ENCODE measurements at regions not wholly inside any gene's neighbourhood (a gene's known extent, or its start where the extent isn't known, plus 50 kb on each side); places are given as distances from the start of the nearest gene placed in this dataset.

- Histone ChIP-seq H2AFZ (ENCODE audit: low read depth, low read length) (no peak overlapping the region), H3K79me2 (ENCODE audit: control insufficient read depth, insufficient read depth, low read length) (no peaks in the 10 kb centered on the region), H3K4me3 (no peak overlapping the region), H3K4me1 (replicated peaks in 1 of 2; ENCODE audit: control insufficient read depth in 2 of 2, insufficient read depth in 2 of 2, low read length in 2 of 2) (peaks cover 0 to 5% of the 10 kb centered on the region in 2 experiments; a peak in 1 of 5 replicates), H3K9me3 (replicated peaks; ENCODE audit: control insufficient read depth, insufficient read depth, low read depth, low read length) (0 out of 2 replicates have a peak, but pooled peaks cover 1% of the 10 kb centered on the region), H3K36me3 (ENCODE audit: control insufficient read depth, insufficient read depth, low read length) (no peaks in the 10 kb centered on the region), H3K4me2 (ENCODE audit: insufficient read depth, low read length) (no peak overlapping the region), H4K20me1 (replicated peaks; ENCODE audit: control insufficient read depth, insufficient read depth, low read length) (no peaks in the 10 kb centered on the region), H3K27ac (ENCODE audit: extremely low read depth, low read depth, low read length) (no peak overlapping the region), H3K9me1 (ENCODE audit: control insufficient read depth, insufficient read depth, low read length) (no peaks in the 10 kb centered on the region), H3K27me3 (ENCODE audit: control insufficient read depth in 2 of 2, insufficient read depth in 2 of 2, low read length in 2 of 2) (no peaks in the 10 kb centered on the region), H3K9ac (ENCODE audit: insufficient read depth in 1 of 2, low read depth in 2 of 2, low read length in 2 of 2) (no peak overlapping the region)
- in situ Hi-C loops (cut with MboI): no loop called here
- POLR2A ChIA-PET: no interaction called here
- no TSS peak for BruUV-seq (replicated peaks)
- CTCF ChIA-PET (ENCODE audit: low intra/inter-chr PET ratio): no interaction called here
- DNase-seq (ENCODE audit: extremely low read depth in 1 of 4, low spot score in 3 of 4) (no peak), FAIRE-seq (no peak), ATAC-seq (no peak)
- TF ChIP-seq ZNF274 (IDR thresholded peaks at IDR 0.05; ENCODE audit: borderline replicate concordance, low read depth, low read length) (no peak), ZNF395 (CRISPR knock-in tag; IDR thresholded peaks at IDR 0.05) (no peak), CBFB (CRISPR knock-in tag; IDR thresholded peaks at IDR 0.05) (no peak), BACH1 (tag; IDR thresholded peaks at IDR 0.05) (no peak), SREBF1 (IDR thresholded peaks at IDR 0.05; ENCODE audit: borderline replicate concordance, low read depth, low read length) (no peak), RBBP5 (IDR thresholded peaks at IDR 0.05; ENCODE audit: borderline replicate concordance, insufficient read depth, low read length, poor library complexity, severe bottlenecking) (no peak), PHB2 (IDR thresholded peaks at IDR 0.05; ENCODE audit: low read depth) (no peak), RBM14 (IDR thresholded peaks at IDR 0.05; ENCODE audit: borderline replicate concordance, insufficient read depth, low read depth, low read length) (no peak), SP2 (IDR thresholded peaks at IDR 0.05; ENCODE audit: extremely low read depth, low read depth, low read length, poor library complexity, severe bottlenecking) (no peak), ZNF224 (CRISPR knock-in tag; IDR thresholded peaks at IDR 0.05) (no peak), ZNF431 (CRISPR knock-in tag; IDR thresholded peaks at IDR 0.05) (no peak), TBL1XR1 (IDR thresholded peaks at IDR 0.05; ENCODE audit: low read length in 2 of 2) (no peak), RERE (CRISPR knock-in tag; IDR thresholded peaks at IDR 0.05; ENCODE audit: borderline replicate concordance) (no peak), MED1 (CRISPR knock-in tag; IDR thresholded peaks at IDR 0.05; ENCODE audit: borderline replicate concordance) (no peak), ZNF41 (CRISPR knock-in tag; conservative IDR thresholded peaks at IDR 0.05) (no peak), RBM39 (optimal IDR thresholded peaks at IDR 0.05; ENCODE audit: low read depth, low read length) (no peak), ZNF263 (CRISPR knock-in tag; IDR thresholded peaks at IDR 0.05; ENCODE audit: borderline replicate concordance) (no peak)
- WGBS (ENCODE audit: insufficient coverage, low coverage, missing lambda C conversion rate): 7% methylated on average over 3 of the region's 3 CpGs
- intact Hi-C loops (cut with micrococcal nuclease): no loop called here
Measured at GRCh38 chr1:219045246-219045645, 128.4 kb upstream of the LYPLAL1 start.
